ENCODE measurements at regions not wholly inside any gene's neighbourhood (a gene's known extent, or its start where the extent isn't known, plus 50 kb on each side); places are given as distances from the start of the nearest gene placed in this dataset.

GRCh38 chr5:56457887-56458812, 225.0 kb upstream of the ANKRD55 start:
- Histone ChIP-seq H3K4me3 (ENCODE audit: low read length in 2 of 2) (no peak overlapping the region), H3K27me3 (ENCODE audit: control insufficient read depth in 1 of 2, insufficient read depth in 2 of 2, low read length in 1 of 2) (no peaks in the 10 kb centered on the region), H3K27ac (ENCODE audit: low read depth in 1 of 2, low read length in 2 of 2) (peak overlapping the region; percentile 44 to 93), H3K9me3 (ENCODE audit: control insufficient read depth, low read length) (no peaks in the 10 kb centered on the region), H3K36me3 (ENCODE audit: control insufficient read depth in 1 of 2, insufficient read depth in 2 of 2, low read length in 1 of 2) (no peaks in the 10 kb centered on the region), H3K4me1 (ENCODE audit: control insufficient read depth in 1 of 2, insufficient read depth in 2 of 2, low read length in 2 of 2) (peaks cover 5 to 11% of the 10 kb centered on the region in 2 donors)
- WGBS, 2 donors: 18 to 20% methylated on average over 8 of the region's 8 CpGs
- intact Hi-C loops (cut with DNase I): no loop called here
- no peak for DNase-seq
- ATAC-seq (ENCODE audit: low FRiP score): peak; percentile 36

DNA sequence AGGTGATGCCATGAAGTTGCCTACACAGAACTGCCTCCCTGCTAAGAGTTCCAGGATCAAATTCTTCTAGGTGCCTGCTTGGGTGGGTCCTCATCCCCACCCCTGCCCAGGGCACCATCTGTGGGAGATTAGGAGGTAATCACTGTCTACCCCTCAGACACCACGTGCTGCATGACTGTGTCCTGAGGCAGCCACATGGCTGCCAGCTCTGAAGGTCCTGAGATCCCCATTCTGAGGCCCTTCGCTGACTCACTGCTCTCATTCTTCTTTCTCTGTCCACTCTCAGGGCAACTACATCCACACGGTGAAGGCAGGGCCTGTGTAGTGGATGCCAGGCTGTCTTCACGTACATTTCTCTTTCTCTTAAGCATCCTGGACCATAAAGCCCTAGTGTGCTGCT, 222.9 kb upstream of the ANKRD55 start:
- no peak overlapping the region for H3K27ac ChIP-seq (ENCODE audit: low read depth in 1 of 2, low read length in 2 of 2)
- H3K36me3 ChIP-seq (ENCODE audit: control insufficient read depth in 1 of 2, insufficient read depth in 2 of 2, low read length in 1 of 2): no peaks in the 10 kb centered on the region
- H3K4me1 ChIP-seq (ENCODE audit: control insufficient read depth in 1 of 2, insufficient read depth in 2 of 2, low read length in 2 of 2): peaks cover 5 to 11% of the 10 kb centered on the region in 2 donors
- DNase-seq (no peak), ATAC-seq (ENCODE audit: low FRiP score) (no peak)
- 72 to 81% methylated on average over 4 of the region's 4 CpGs for whole genome bisulfite sequencing, 2 donors
- intact Hi-C loops (cut with DNase I): no loop called here
- H3K4me3 ChIP-seq (ENCODE audit: low read length in 2 of 2): no peak overlapping the region
- no peaks in the 10 kb centered on the region for H3K9me3 ChIP-seq (ENCODE audit: control insufficient read depth, low read length)
- H3K27me3 ChIP-seq (ENCODE audit: control insufficient read depth in 1 of 2, insufficient read depth in 2 of 2, low read length in 1 of 2): no peaks in the 10 kb centered on the region

DNA sequence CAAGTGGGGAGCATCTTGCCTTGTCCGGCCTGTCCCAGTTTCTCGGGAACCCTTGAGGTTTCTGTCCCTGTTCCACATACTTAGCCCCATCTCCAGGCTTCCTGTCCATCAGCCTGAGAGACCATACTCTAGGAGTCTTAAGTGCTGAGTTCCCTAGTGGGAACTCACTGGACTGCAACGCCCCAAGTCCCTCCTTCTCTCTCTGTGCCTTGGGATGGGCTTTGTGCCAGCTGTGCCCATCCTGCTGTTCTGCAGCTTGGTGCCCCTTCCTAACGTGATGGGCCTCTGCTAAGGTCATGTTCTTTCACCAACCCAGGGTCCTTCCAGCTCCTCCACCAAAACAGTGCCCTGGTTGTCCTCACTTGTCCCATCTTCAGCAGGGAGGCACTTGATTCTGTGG, 222.3 kb upstream of the ANKRD55 start:
- no peak for DNase-seq
- no peak for ATAC-seq (ENCODE audit: low FRiP score)

DNA sequence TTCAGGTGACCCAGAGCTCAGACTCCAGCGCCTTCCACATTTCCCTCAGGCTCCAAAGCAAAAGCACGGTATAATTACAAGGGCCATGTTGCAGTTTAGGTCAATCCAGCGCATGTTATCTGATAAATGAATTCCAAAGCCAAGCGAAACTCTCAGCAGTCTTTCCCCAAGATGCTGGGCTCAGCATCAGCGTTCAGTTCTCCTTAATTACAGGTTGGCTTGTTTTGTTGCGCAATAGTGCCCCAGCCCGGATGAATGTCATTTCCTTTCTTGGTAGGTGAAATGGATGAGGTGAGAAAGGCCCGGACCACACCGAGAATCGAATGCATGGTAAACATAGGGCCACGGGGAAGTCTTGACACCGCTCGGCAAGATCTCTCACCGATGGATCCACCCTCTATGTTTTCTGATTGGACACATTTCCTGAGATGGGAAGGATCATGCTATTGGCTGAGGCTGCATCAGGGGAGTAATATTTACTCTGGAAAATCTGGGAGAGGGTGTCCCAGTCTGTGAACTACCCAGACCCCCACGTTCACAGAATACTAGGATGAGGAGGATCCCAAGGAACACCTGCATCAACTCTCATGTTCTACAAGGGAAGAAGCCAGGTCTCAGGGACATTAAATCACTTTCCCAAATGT, 221.2 kb upstream of the ANKRD55 start:
- Histone ChIP-seq H3K4me1 (ENCODE audit: control insufficient read depth in 1 of 2, insufficient read depth in 2 of 2, low read length in 2 of 2) (peaks cover 3 to 4% of the 10 kb centered on the region in 2 donors), H3K27me3 (ENCODE audit: control insufficient read depth in 1 of 2, insufficient read depth in 2 of 2, low read length in 1 of 2) (no peaks in the 10 kb centered on the region), H3K4me3 (ENCODE audit: low read length in 2 of 2) (no peak overlapping the region), H3K36me3 (ENCODE audit: control insufficient read depth in 1 of 2, insufficient read depth in 2 of 2, low read length in 1 of 2) (no peaks in the 10 kb centered on the region), H3K27ac (ENCODE audit: low read depth in 1 of 2, low read length in 2 of 2) (no peak overlapping the region), H3K9me3 (ENCODE audit: control insufficient read depth, low read length) (no peaks in the 10 kb centered on the region)
- intact Hi-C loops (cut with DNase I): no loop called here
- ATAC-seq (ENCODE audit: low FRiP score): no peak
- DNase-seq: no peak
- 97 to 99% methylated on average over 15 of the region's 15 CpGs for WGBS, 2 donors

More for the DNA sequence above, 222.3 kb upstream of the ANKRD55 start:
- Histone ChIP-seq H3K4me1 (ENCODE audit: control insufficient read depth in 1 of 2, insufficient read depth in 2 of 2, low read length in 2 of 2) (peaks cover 5 to 6% of the 10 kb centered on the region in 2 donors), H3K4me3 (ENCODE audit: low read length in 2 of 2) (no peak overlapping the region), H3K36me3 (ENCODE audit: control insufficient read depth in 1 of 2, insufficient read depth in 2 of 2, low read length in 1 of 2) (no peaks in the 10 kb centered on the region), H3K9me3 (ENCODE audit: control insufficient read depth, low read length) (no peaks in the 10 kb centered on the region), H3K27ac (ENCODE audit: low read depth in 1 of 2, low read length in 2 of 2) (no peak overlapping the region), H3K27me3 (ENCODE audit: control insufficient read depth in 1 of 2, insufficient read depth in 2 of 2, low read length in 1 of 2) (no peaks in the 10 kb centered on the region)
- WGBS, 2 donors: 92 to 94% methylated on average over 4 of the region's 4 CpGs
- intact Hi-C loops (cut with DNase I): no loop called here

GRCh38 chr5:56451742-56452141, 218.6 kb upstream of the ANKRD55 start:
- no peaks in the 10 kb centered on the region for H3K36me3 ChIP-seq (ENCODE audit: control insufficient read depth in 1 of 2, insufficient read depth in 2 of 2, low read length in 1 of 2)
- H3K27ac ChIP-seq (ENCODE audit: low read depth in 1 of 2, low read length in 2 of 2): no peak overlapping the region
- ATAC-seq (ENCODE audit: low FRiP score) (no peak), DNase-seq (no peak)
- no peak overlapping the region for H3K4me3 ChIP-seq (ENCODE audit: low read length in 2 of 2)
- H3K9me3 ChIP-seq (ENCODE audit: control insufficient read depth, low read length): no peaks in the 10 kb centered on the region
- intact Hi-C loops (cut with DNase I): no loop called here
- no peaks in the 10 kb centered on the region for H3K27me3 ChIP-seq (ENCODE audit: control insufficient read depth in 1 of 2, insufficient read depth in 2 of 2, low read length in 1 of 2)
- 87 to 94% methylated on average over 7 of the region's 7 CpGs for WGBS, 2 donors
- no peaks in the 10 kb centered on the region for H3K4me1 ChIP-seq (ENCODE audit: control insufficient read depth in 1 of 2, insufficient read depth in 2 of 2, low read length in 2 of 2)

GRCh38 chr5:56450766-56451165, 217.6 kb upstream of the ANKRD55 start:
- ATAC-seq (ENCODE audit: low FRiP score): no peak
- intact Hi-C loops (cut with DNase I): no loop called here
- no peaks in the 10 kb centered on the region for H3K36me3 ChIP-seq (ENCODE audit: control insufficient read depth in 1 of 2, insufficient read depth in 2 of 2, low read length in 1 of 2)

DNA sequence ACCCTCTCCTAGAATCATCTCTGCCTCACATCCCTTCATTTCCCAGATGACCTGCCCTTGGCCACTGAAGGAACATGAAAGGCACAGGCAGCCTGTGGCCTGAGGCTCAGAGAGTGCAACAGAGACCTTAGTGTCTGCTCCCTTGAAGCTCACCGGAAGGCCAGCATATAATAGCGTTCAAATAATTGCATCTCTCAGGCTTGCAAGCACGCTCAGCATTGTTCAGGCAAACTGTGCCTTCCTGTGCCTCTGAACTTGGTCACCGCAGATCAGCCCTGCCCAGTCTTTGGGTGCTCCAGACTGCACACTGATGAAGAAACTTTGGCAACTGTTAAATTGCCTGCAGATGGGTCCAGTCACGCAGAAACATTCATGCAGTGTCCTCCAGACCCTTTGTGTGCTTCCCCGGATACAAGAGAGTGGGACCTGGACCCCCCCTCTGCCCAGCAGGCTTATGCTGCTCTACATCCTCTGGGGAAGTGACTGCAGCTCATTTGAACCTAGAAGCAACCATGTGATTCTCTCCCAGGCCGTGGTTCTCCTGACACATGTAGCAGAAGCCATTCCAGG, 216.0 kb upstream of the ANKRD55 start:
- no peak for DNase-seq
- Histone ChIP-seq H3K4me3 (ENCODE audit: low read length in 2 of 2) (no peak overlapping the region), H3K4me1 (ENCODE audit: control insufficient read depth in 1 of 2, insufficient read depth in 2 of 2, low read length in 2 of 2) (no peaks in the 10 kb centered on the region), H3K36me3 (ENCODE audit: control insufficient read depth in 1 of 2, insufficient read depth in 2 of 2, low read length in 1 of 2) (no peaks in the 10 kb centered on the region), H3K27ac (ENCODE audit: low read depth in 1 of 2, low read length in 2 of 2) (no peak overlapping the region), H3K27me3 (ENCODE audit: control insufficient read depth in 1 of 2, insufficient read depth in 2 of 2, low read length in 1 of 2) (no peaks in the 10 kb centered on the region), H3K9me3 (ENCODE audit: control insufficient read depth, low read length) (no peaks in the 10 kb centered on the region)
- 93 to 94% methylated on average over 7 of the region's 7 CpGs for WGBS, 2 donors
- intact Hi-C loops (cut with DNase I): no loop called here
- ATAC-seq (ENCODE audit: low FRiP score): no peak

More at GRCh38 chr5:56450766-56451165, 217.6 kb upstream of the ANKRD55 start:
- Histone ChIP-seq H3K27ac (ENCODE audit: low read depth in 1 of 2, low read length in 2 of 2) (no peak overlapping the region), H3K9me3 (ENCODE audit: control insufficient read depth, low read length) (no peaks in the 10 kb centered on the region), H3K27me3 (ENCODE audit: control insufficient read depth in 1 of 2, insufficient read depth in 2 of 2, low read length in 1 of 2) (no peaks in the 10 kb centered on the region), H3K4me1 (ENCODE audit: control insufficient read depth in 1 of 2, insufficient read depth in 2 of 2, low read length in 2 of 2) (no peaks in the 10 kb centered on the region), H3K4me3 (ENCODE audit: low read length in 2 of 2) (no peak overlapping the region)
- no peak for DNase-seq
- 38 to 47% methylated on average over 8 of the region's 8 CpGs for WGBS, 2 donors

- Histone ChIP-seq H3K4me3 (ENCODE audit: low read length in 2 of 2) (no peak overlapping the region), H3K36me3 (ENCODE audit: control insufficient read depth in 1 of 2, insufficient read depth in 2 of 2, low read length in 1 of 2) (no peaks in the 10 kb centered on the region), H3K27ac (ENCODE audit: low read depth in 1 of 2, low read length in 2 of 2) (no peak overlapping the region), H3K27me3 (ENCODE audit: control insufficient read depth in 1 of 2, insufficient read depth in 2 of 2, low read length in 1 of 2) (no peaks in the 10 kb centered on the region), H3K4me1 (ENCODE audit: control insufficient read depth in 1 of 2, insufficient read depth in 2 of 2, low read length in 2 of 2) (no peaks in the 10 kb centered on the region), H3K9me3 (ENCODE audit: control insufficient read depth, low read length) (no peaks in the 10 kb centered on the region)
- intact Hi-C loops (cut with DNase I): no loop called here
- DNase-seq (no peak), ATAC-seq (ENCODE audit: low FRiP score) (no peak)
- WGBS, 2 donors: 89 to 91% methylated on average over 4 of the region's 4 CpGs
These were observed 214.5 kb upstream of the ANKRD55 start for GRCh38 chr5:56447656-56448055.
